ENCODE measurements at regions not wholly inside any gene's neighbourhood (a gene's known extent, or its start where the extent isn't known, plus 50 kb on each side); places are given as distances from the start of the nearest gene placed in this dataset.

DNA sequence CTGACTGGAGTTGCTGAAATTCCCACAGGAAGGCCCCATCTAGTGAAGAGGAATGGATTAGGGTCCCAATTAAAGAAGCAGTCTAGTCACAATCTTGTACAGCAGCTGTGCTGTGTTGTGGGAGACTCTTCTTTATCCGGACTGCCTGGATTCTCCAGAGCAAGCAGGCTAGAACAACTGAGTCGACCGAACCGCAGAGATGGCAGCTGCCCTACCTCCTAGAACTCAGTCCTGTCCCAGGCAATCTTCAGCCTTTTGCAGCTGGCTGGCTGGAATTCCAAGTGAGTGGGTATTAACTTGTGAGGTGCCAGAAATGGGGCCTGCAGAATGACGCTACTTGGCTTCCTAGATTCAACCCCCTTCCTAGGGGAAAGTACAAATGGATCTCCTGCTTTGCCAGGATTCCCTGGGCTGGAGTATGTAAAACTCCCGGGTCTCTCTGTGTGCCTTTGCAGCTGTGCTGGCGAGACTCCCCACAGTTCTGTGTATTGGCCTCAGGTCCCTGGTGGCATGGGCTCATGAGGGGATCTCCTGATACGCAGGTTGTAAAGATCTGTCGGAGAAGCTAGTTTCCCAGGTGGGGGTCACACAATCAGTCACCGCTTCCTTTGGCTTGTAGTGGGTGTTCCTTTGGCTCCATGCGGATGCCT, 1952.6 kb upstream of the LRRTM1 start:
- Histone ChIP-seq H3K79me2 (ENCODE audit: insufficient read depth) (no peaks in the 10 kb centered on the region), H3K27me3 (replicated peaks; ENCODE audit: insufficient read depth) (no peaks in the 10 kb centered on the region), H4K20me1 (ENCODE audit: insufficient read depth) (no peaks in the 10 kb centered on the region), H3K9me2 (ENCODE audit: insufficient read depth) (no peaks in the 10 kb centered on the region), H3K4me2 (ENCODE audit: unreplicated experiment) (no peak overlapping the region), H3K9me3 (ENCODE audit: low read depth) (no peaks in the 10 kb centered on the region), H2AFZ (no peak overlapping the region), H3K9ac (no peak overlapping the region), H3F3A (ENCODE audit: insufficient read depth) (no peaks in the 10 kb centered on the region), H3K4me3 (no peak overlapping the region), H3K4me1 (ENCODE audit: insufficient read depth) (no peaks in the 10 kb centered on the region), H3K27ac (no peak overlapping the region), H3K36me3 (ENCODE audit: low read depth) (no peaks in the 10 kb centered on the region)
- WGBS, 2 experiments (ENCODE audit: low coverage in 1 of 2, low lambda C conversion rate in 2 of 2, missing lambda C conversion rate in 2 of 2), result 34 to 44% methylated on average over 11 of the region's 11 CpGs
- no peak for TF ChIP-seq EZH2 (IDR thresholded peaks at IDR 0.05; ENCODE audit: insufficient read depth, poor library complexity, severe bottlenecking)
- DNase-seq, result no peak
- in situ Hi-C loops (cut with MboI), result no loop called here

DNA sequence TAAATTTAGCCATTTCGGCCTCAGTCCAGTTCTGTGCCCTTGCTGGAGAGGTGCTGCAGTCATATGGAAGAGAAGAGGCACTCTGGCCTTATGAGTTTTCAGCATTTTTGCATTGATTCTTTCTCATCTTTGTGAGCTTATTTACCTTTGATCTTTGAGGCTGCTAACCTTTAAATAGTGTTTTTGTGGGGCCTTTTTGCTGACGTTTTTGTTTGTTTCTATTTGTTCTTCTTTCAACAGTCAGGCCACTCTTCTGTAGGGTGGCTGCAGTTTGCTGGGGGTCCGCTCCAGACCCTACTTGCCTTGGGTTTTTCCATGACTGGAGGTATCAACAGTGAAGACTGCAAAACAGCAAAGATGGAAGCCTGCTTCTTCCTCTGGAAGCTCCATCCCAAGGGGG, 1951.7 kb upstream of the LRRTM1 start:
- H3K9me3 ChIP-seq (ENCODE audit: low read depth), result no peaks in the 10 kb centered on the region
- H3K27ac ChIP-seq, result no peak overlapping the region
- H3K4me1 ChIP-seq (ENCODE audit: insufficient read depth), result no peaks in the 10 kb centered on the region
- H3K9me2 ChIP-seq (ENCODE audit: insufficient read depth), result no peaks in the 10 kb centered on the region
- no peak overlapping the region for H3K4me3 ChIP-seq
- H3K9ac ChIP-seq, result no peak overlapping the region
- H3K4me2 ChIP-seq (ENCODE audit: unreplicated experiment), result no peak overlapping the region
- H3F3A ChIP-seq (ENCODE audit: insufficient read depth), result no peaks in the 10 kb centered on the region
- in situ Hi-C loops (cut with MboI), result no loop called here
- no peaks in the 10 kb centered on the region for H4K20me1 ChIP-seq (ENCODE audit: insufficient read depth)
- no peak for TF ChIP-seq EZH2 (IDR thresholded peaks at IDR 0.05; ENCODE audit: insufficient read depth, poor library complexity, severe bottlenecking)
- no peak for DNase-seq
- 5 to 12% methylated on average over 3 of the region's 3 CpGs for WGBS, 2 experiments (ENCODE audit: low coverage in 1 of 2, low lambda C conversion rate in 2 of 2, missing lambda C conversion rate in 2 of 2)
- no peaks in the 10 kb centered on the region for H3K36me3 ChIP-seq (ENCODE audit: low read depth)
- no peaks in the 10 kb centered on the region for H3K27me3 ChIP-seq (replicated peaks; ENCODE audit: insufficient read depth)
- H2AFZ ChIP-seq, result no peak overlapping the region
- H3K79me2 ChIP-seq (ENCODE audit: insufficient read depth), result no peaks in the 10 kb centered on the region

DNA sequence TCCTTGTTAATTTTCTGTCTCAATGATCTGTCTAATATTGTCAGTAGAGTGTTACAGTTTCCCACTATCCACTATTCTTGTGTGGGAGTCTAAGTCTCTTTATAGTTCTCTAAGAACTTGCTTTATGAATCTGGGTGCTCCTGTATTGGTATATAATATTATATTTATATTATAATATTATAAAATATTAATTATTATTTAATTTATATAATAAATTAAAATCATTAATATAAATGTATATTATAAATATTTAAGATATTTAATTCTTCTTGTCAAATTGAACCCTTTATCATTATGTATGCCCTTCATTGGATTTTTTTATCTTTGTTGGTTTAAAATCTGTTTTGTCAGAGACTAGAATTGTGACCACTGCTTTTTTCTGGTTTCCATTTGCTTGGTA, 1950.2 kb upstream of the LRRTM1 start:
- in situ Hi-C loops (cut with MboI), result no loop called here
- H3K9me2 ChIP-seq (ENCODE audit: insufficient read depth), result no peaks in the 10 kb centered on the region

DNA sequence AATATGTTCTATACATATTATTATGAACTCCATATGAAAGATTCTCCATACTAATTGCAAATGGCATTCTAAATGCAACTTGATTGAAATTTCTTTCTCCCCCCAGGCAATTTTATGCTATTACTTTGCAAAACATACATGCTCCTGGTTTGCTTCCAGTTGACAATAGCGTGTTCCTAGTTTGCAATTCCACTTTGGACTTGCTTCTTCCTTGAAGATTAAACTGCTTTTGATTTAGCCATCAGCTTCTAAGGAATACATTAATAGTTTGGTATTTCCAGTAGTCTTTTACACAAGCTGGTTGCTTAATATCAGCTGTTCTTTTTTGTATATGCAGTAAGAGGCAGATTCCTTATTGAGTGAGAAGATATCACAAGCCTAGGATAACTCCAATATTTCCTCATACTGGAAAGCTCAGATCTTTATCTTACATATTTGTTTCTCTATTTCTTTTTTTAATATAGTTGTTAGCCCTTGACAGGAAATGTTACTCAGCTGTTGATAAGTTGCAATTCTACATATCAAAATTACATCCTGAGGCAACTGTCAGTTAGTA, 1941.7 kb upstream of the LRRTM1 start:
- H3K9ac ChIP-seq, result no peak overlapping the region
- H3F3A ChIP-seq (ENCODE audit: insufficient read depth), result no peaks in the 10 kb centered on the region
- H3K27me3 ChIP-seq (replicated peaks; ENCODE audit: insufficient read depth), result no peaks in the 10 kb centered on the region
- H3K36me3 ChIP-seq (ENCODE audit: low read depth), result no peaks in the 10 kb centered on the region
- TF ChIP-seq EZH2 (IDR thresholded peaks at IDR 0.05; ENCODE audit: insufficient read depth, poor library complexity, severe bottlenecking) (no peak), EZH2phosphoT487 (IDR thresholded peaks at IDR 0.05; ENCODE audit: insufficient read depth, low read depth) (no peak)
- H2AFZ ChIP-seq, result no peak overlapping the region
- no peaks in the 10 kb centered on the region for H3K4me1 ChIP-seq (ENCODE audit: insufficient read depth)
- H4K20me1 ChIP-seq (ENCODE audit: insufficient read depth), result no peaks in the 10 kb centered on the region
- no peaks in the 10 kb centered on the region for H3K9me3 ChIP-seq (ENCODE audit: low read depth)
- WGBS, 2 experiments (ENCODE audit: low coverage in 1 of 2, low lambda C conversion rate in 2 of 2, missing lambda C conversion rate in 2 of 2), result 9 to 24% methylated on average over 1 of the region's 1 CpG
- H3K4me3 ChIP-seq, result no peak overlapping the region
- in situ Hi-C loops (cut with MboI), result no loop called here
- no peak for DNase-seq
- H3K9me2 ChIP-seq (ENCODE audit: insufficient read depth), result no peaks in the 10 kb centered on the region
- no peak overlapping the region for H3K4me2 ChIP-seq (ENCODE audit: unreplicated experiment)
- H3K27ac ChIP-seq, result no peak overlapping the region
- no peaks in the 10 kb centered on the region for H3K79me2 ChIP-seq (ENCODE audit: insufficient read depth)

More for the DNA sequence above, 1950.2 kb upstream of the LRRTM1 start:
- Histone ChIP-seq H3K9ac (no peak overlapping the region), H3K9me3 (ENCODE audit: low read depth) (no peaks in the 10 kb centered on the region), H3K27ac (no peak overlapping the region), H3K4me3 (no peak overlapping the region), H3K79me2 (ENCODE audit: insufficient read depth) (no peaks in the 10 kb centered on the region), H3K36me3 (ENCODE audit: low read depth) (no peaks in the 10 kb centered on the region), H3K4me1 (ENCODE audit: insufficient read depth) (no peaks in the 10 kb centered on the region), H2AFZ (no peak overlapping the region), H3K4me2 (ENCODE audit: unreplicated experiment) (no peak overlapping the region), H3K27me3 (replicated peaks; ENCODE audit: insufficient read depth) (no peaks in the 10 kb centered on the region), H3F3A (ENCODE audit: insufficient read depth) (no peaks in the 10 kb centered on the region), H4K20me1 (ENCODE audit: insufficient read depth) (no peaks in the 10 kb centered on the region)
- no peak for DNase-seq
- TF ChIP-seq EZH2 (IDR thresholded peaks at IDR 0.05; ENCODE audit: insufficient read depth, poor library complexity, severe bottlenecking) (no peak), EZH2phosphoT487 (IDR thresholded peaks at IDR 0.05; ENCODE audit: insufficient read depth, low read depth) (no peak)

DNA sequence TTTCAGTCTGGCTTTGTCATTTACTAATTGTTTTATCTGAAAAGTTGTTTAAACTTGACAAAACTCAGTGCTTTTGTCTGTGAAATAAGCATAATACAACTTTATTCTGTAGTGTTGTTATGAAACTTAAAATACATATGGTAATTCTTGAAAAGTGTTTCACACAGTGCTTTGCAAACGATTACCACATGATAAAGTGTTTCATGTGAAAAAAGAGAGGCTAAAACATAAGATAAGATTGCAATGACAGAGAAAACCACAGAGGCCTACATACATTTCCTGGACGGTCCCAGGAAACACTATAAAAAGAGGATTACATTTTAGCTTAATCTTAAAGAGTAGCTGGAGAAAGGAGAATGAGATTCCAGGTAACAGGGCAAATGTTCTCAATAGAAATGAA, 1934.6 kb upstream of the LRRTM1 start:
- no peaks in the 10 kb centered on the region for H3F3A ChIP-seq (ENCODE audit: insufficient read depth)
- no peak overlapping the region for H3K4me3 ChIP-seq
- no peaks in the 10 kb centered on the region for H3K36me3 ChIP-seq (ENCODE audit: low read depth)
- no peaks in the 10 kb centered on the region for H3K79me2 ChIP-seq (ENCODE audit: insufficient read depth)
- H4K20me1 ChIP-seq (ENCODE audit: insufficient read depth), result no peaks in the 10 kb centered on the region
- no peaks in the 10 kb centered on the region for H3K9me3 ChIP-seq (ENCODE audit: low read depth)
- no peak overlapping the region for H3K27ac ChIP-seq
- TF ChIP-seq EZH2phosphoT487 (IDR thresholded peaks at IDR 0.05; ENCODE audit: insufficient read depth, low read depth) (no peak), EZH2 (IDR thresholded peaks at IDR 0.05; ENCODE audit: insufficient read depth, poor library complexity, severe bottlenecking) (no peak)
- no peak for DNase-seq
- in situ Hi-C loops (cut with MboI), result no loop called here
- H2AFZ ChIP-seq, result no peak overlapping the region
- H3K9ac ChIP-seq, result no peak overlapping the region
- no peaks in the 10 kb centered on the region for H3K27me3 ChIP-seq (replicated peaks; ENCODE audit: insufficient read depth)
- WGBS, 2 experiments (ENCODE audit: low coverage in 1 of 2, low lambda C conversion rate in 2 of 2, missing lambda C conversion rate in 2 of 2), result 3 to 4% methylated on average over 2 of the region's 2 CpGs
- H3K4me1 ChIP-seq (ENCODE audit: insufficient read depth), result no peaks in the 10 kb centered on the region
- H3K9me2 ChIP-seq (ENCODE audit: insufficient read depth), result no peaks in the 10 kb centered on the region
- H3K4me2 ChIP-seq (ENCODE audit: unreplicated experiment), result no peak overlapping the region

Measured in GM23248 (cell line).